GM18520 (cell line): ENCODE measurements at regions not wholly inside any gene's neighbourhood (a gene's known extent, or its start where the extent isn't known, plus 50 kb on each side); places are given as distances from the start of the nearest gene placed in this dataset.
A peak's percentile ranks its signal among the peaks of the same experiment; 100 is the strongest.
"Not testable (repeated sequence)": the region's sequence is repeated elsewhere in the genome, so short reads cannot be mapped to it uniquely, and the experiment has no call there.

Experiments used
- ATAC-seq: cut with Tn5 transposase; IDR thresholded peaks from one replicate; pipeline ENCODE4 v1.9.1; 2021; ENCODE audit not compliant: unreplicated experiment

DNA sequence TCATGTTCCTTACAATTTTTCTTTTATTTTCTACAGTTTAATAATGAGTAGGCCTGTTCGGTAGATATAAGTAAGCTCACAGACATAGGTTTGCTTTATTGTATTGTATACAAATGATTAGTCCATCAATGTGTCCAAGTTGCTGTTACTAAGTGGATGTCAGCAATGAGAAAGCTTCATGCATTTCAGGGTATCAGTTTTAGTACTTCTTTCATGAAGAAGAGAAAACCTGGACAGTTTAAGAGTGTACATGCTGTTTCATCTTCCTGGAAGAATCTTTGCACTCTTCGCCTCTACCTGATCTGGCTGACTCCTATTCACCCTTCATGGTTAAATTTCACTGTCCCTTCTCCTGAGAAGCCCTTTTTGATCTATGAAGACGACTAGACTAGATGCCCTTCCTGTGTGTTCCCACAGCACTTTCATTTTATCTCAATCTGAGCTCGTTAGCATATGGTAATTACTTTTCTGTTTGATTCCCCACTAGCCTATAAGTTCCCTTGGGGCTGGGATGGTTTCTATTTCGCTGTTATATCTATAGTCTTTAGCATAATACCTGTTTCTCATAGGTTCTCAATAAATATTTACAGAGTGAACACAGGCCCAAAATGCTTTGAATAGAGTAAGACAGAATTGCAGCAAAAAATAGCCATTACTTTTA is 70.7 kb downstream of the CETN3 start:
- peak; percentile 94 for ATAC-seq

DNA sequence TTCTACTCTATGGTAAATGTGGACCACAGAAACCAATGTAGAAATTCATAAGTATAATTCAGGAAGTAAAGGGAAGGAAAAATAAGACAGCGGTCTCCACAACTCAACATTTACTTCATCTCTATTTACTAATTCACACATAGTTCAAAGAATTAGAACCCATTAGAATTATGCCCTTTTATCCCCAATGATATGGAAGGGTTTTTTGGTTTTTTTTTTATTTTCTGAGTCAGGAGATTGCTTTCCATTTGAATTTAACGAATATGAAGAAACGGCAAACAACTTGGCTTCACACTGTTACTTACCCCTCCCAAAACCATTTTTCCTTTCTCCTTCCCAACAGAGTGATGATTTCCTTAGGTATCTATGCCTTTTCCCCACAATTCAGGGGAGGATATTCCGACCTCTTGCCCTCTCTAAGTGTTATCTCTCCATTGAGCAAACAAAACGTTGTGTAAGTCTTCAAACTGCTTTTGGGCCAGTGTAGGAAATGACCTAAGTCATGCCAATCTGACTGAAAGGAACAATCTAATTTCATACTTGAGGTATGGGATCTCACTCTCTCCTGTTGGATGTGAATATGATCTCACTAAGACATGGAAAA is 72.0 kb downstream of the CETN3 start:
- ATAC-seq: no peak

DNA sequence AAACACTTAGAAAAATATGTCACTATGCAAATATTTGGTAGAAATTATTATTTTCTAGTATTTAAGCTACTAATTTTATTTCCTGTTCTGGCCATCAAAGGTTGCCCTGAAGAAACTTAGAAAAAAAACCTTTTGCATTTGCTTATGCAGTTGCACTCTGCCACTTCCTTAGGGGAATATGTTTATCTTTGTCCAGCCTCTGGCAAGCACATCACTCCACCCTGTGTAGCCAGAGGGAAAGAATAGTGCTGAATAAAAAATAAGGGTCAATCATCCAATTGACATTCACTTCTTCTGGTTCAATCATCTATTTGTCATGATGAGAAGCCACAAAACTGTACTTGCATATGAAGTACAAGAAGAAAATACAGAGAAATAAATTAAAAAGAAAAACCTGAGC is 72.8 kb downstream of the CETN3 start:
- ATAC-seq: no peak

DNA sequence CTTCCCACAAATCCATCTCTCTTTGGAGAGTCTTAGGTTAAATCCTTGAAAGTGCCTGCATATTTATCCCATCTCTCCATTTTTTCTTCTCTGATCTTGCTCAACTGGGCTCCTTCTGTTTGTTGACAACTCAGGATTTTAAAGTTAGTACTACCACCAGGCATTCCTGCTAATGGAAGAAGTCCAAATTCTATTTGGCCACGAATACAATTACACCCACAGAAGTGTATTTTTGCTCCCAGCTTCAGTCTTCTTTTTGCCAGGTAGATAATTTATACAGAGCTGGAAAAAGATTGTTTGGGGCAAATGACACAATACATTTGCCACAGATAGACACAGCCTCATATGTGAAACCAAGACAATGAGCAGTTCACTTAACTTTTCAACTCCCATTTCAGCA is 74.8 kb downstream of the CETN3 start:
- no peak for ATAC-seq

DNA sequence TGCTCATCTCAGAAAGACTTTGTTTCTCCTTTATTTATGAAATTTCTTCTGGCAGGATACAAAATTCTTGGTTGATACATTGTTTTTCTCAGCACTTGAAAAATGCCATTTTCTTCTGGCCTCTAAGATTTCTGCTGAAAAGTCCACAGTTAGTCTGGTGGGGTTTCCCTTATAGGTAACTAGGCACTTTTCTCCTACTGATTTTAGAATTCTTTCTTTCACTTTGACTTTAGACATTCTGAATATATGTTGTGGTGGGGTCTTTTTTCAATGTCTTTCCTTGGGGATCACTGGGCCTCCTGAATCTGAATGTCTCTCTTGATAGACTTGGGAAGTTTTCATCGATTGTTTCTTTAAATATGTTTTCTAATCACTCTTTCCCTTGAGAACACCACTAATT is 79.6 kb downstream of the CETN3 start:
- no peak for ATAC-seq

DNA sequence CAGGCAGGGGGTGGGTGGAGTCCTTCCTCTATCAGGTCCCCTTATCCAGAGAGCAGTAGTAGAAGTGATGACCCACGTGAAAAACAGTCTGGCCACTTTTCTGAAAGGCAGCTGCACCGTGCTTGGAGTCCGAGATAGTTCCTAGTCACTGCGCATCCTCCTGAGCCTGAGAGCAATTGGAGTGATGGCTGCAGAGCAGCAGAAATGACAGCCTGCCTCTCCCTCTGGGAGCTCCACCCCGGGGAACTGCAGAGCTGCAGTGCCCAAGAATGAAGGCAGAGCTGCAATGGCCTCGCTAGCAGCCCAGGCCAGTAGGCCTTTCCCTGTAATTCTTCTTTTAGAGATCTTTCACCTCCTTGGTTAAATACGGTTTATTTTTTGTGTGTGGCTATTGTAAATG is 82.6 kb downstream of the CETN3 start:
- ATAC-seq: no peak

DNA sequence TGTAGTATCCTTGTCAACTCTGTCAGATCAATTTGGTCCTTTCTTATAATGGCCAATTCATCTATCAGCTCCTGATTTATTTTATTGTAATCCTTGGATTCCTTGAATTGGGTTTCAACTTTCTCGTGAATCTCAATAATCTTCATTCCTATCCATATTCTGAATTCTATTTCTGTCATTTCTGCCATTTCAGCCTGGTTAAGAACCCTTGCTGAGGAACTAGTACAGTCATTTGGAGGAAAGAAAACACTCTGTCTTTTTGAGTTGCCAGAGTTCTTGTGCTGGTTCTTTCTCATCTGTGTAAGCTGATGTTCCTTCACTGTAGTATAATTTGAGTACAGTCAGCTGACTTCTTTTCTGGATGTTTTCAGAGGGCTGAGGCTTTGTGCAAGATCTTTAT is 84.5 kb downstream of the CETN3 start:
- ATAC-seq: no peak

DNA sequence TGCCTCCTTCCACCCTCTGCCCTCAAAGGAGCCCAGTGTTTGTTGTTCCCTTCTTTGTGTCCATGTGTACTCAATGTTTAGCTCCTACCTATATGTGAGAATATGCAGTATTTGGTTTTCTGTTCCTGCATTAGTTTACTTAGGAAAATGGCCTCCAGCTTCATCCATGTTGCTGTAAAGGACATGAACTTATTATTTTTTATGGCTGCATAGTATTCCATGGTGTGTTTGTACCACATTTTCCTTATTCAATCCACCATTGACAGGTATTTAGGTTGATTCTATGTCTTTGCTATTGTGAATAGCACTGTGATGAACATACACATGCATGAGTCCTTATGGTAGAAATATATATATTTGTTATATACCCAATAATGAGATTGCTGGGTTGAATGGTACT is 89.2 kb downstream of the CETN3 start:
- not testable (repeated sequence) for ATAC-seq

DNA sequence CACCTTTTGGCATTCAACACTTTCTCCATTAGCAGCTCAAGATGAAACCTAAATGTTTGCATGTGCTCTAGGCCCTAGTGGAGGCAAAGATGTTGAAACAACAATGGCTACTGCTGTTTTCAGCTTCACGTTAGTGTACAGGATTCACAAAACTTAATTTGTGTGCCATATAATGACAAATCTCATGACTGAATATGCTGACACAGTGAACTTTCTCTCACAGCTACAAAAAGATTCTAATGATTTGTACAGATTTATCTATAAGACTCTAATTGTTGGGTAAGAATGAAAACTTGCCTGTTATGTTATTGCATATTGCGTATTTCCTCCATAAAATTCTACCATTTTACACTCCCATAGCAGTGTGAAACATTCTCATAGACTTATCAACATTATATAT is 97.5 kb downstream of the CETN3 start:
- no peak for ATAC-seq

DNA sequence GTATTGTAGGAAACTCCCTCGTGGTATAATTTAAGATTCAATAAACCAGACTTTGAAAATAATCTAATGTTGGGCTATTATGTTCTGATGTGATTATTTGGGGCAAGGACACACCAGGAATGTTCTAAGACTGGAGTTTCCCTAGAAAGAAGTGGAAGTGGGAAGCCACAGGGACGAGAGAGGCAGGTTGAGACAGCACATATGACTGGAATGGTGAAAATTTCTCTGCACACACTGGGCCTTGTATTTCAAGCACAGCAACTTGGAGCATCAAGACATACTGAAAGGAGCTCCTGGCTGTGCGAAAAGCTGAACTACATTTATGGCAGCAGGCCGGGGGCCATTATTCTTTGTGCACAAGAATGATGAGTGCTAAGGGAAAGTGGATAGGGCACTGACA is 98.2 kb downstream of the CETN3 start:
- ATAC-seq: no peak

DNA sequence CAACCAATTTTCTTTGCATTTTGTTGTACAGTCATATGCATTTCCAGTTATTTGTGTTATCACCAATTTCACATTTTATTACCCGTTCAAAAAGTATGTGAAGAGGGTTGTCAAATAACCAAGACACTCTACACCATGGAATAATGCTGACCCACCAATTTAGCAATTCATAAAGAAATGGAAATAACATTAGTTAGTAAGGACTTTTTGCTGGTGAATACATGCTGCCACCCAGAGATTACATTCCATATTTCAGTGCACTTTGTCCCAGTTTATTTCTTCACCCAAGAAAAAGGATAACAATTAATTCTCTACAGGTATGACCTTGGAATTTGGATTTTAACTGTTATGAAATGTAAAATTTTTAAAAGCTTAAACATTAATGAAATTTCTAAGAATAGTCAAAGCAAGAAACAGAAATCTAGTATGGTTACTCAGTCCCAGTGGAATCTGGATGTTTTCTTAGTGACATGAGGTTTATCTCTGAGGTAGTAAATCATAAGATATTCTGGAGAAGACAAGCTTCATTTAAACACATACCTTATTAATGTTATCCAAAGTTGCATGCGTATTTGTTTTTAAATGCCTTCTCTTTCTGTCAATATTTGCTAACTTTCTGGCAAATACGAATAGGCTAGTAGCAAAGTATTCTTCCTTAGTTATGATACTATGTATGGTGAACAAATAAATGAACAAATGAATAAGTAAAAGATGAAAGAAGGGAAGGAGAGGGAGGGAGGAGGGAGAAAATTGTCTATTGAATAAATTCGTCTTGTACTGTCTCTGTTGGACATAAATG is 100.6 kb downstream of the CETN3 start:
- no peak for ATAC-seq

DNA sequence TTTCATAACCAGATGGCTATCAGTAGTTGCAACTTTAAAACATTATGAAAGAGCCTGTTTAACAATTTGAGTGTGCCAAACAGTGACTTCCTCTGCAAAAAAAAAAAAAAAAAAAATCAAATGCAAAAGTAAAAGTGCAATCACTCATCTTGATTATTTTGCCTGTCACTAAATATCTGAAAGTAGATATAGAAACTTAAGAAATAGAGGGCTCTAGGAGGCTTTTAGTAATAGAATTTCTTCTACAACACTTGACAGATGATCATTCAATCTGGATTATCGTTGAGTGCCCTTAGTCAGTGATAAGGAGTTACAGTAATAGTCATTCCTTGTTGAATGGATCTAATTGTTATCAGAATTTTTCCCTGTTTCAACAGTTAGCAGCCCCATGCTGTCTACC is 101.8 kb downstream of the CETN3 start:
- no peak for ATAC-seq

DNA sequence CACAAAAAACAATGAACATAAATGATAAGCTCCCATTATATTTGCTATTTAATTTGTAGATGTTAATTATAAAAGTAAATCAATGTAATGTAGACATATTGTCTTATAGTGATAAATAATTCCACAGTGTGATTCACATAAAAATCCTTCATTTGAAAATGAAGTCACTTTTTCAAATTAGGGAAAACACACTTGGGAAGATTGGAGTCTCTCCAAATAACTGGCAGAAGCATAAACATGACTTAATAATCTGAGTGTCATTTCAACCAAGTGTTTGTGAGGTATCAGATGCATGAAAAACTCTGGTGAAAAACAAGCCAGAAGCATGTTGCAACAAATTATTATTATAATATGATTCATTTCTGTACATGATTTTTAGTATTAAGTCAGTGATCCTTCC is 102.2 kb downstream of the CETN3 start:
- no peak for ATAC-seq

DNA sequence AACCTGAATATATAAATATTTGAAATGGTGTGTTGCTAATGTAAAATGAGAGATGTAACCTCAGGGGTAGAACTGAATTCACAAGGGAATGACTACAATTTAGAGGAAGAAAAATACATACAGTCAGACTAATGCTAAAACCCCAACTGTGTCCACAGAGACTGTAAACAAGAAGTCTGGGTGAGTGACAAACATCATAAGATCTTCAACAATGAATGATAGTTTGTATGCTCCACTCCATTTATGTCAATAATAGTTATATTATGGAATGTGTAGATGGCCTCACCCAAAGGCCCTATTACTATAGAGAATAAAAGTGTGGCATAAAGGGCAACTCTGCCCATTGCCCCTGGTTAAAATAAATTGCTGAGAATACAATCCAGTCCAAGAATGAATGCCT is 102.9 kb downstream of the CETN3 start:
- ATAC-seq: no peak

DNA sequence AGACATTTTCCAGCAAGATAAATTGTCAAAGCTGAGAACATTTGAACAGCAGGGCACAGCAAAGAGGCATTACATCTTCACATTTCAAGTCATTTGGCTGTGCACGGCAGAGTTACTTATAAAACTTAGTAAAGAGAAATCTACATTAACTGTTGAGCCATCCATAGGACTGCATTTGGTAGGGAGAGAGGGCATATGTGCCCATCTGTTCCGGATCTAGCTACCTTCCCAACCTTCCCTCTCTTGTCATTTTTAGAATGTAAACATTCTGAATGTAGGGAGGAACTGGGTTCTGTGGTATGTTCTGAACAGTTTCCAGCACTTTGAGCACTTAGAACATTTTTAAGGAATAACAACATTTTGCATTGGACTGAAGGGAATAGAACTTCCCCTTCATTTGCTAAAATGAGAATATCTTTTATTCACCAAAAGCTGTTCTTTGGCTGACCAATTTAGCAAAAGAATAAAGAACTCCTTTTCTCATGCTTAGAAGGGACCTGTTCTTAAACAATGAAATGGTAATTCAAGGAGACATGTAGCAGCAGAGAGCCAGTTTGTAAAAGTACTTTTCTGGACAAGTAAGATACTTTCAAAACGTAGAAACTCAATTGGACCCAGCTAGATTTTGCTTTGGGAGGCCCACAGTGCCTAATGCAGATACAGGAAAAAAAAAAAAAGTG is 104.4 kb downstream of the CETN3 start:
- ATAC-seq: no peak

DNA sequence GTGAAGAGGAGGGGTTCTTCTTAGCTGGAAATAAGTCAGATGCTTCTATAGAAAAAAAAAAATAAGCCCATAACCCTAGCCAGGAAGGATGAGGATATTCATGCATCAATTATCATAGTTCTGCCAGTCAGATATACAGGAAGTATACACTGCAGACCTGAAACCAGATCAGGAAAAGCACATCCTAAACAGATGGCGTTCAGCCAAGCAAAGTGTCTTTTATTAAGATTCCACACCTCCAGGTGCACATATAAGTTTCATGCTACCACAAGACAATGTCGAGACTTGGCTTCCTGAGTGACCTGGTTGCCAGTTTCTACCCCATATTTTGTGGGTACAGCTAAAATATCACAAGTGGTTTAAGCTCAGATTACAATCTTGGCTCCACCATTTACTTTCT is 108.3 kb downstream of the CETN3 start:
- ATAC-seq: no peak

DNA sequence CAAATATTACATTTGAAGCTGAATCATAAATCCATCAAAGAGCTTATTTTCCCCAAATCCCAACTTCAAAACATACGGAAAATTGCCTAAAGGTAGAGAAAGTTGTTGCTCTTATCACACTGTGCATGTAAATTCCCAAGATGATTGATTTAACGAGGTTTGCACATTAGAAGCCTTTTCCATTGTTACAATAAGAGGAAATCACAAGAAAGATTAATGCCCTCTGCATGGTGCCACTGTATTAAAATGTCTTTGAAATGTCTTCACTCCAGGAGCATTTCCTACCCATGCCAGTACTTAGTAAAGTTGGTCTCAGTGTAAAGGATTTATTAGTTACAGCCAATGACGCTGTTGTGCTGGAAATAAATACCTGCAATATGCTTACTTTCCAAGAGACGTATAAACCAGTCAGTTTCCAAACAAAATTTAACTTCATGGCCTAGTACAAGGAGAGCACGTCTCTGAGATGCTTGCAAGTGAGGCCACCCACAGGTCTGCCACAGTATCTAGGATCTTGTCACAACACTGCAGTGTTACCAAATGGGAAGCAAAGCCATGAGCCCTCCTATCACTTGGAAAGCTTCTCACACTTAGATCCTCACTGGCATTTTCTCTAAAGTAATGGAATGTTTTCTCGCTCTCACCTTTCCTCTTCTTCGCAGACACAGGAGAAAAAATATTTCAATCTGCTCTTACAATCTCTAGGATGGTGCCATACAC is 112.4 kb downstream of the CETN3 start:
- no peak for ATAC-seq

DNA sequence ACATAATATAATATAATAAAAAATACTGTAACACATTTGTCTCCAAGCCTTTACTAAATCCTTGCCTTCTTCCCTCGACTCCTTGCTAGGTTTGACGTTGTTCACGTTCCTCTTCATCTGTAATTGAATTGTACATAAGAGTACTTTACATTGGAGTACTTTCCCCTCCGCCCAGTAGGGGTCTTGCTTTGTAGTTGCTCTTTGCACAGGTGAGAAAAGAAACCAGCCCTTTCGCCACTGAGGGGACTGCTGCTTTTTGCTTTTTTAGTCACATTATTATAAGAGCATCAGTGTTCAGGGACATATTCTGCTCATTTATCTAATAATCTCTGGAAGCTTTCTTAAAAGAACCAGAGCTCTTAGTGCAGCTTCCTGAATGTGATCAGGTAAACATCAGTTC is 115.0 kb downstream of the CETN3 start:
- no peak for ATAC-seq

DNA sequence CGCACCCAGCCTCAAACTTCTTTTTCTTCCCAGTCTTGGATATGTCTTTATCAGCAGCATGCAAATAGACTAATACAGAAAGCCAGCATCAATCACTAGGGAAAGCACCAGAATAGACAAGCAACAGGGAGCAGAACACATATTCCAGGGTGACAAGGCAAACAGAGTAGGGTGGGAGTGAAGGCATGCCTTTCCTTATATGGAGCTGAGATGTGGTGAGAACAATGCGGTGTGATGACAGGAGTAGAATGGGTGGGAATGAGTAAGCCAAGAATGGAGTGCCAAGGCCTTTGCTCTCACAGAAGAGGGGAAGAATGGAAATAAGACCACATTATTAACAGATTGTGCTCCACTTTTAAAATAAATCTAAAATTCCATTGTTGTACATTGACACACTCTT is 115.6 kb downstream of the CETN3 start:
- no peak for ATAC-seq

DNA sequence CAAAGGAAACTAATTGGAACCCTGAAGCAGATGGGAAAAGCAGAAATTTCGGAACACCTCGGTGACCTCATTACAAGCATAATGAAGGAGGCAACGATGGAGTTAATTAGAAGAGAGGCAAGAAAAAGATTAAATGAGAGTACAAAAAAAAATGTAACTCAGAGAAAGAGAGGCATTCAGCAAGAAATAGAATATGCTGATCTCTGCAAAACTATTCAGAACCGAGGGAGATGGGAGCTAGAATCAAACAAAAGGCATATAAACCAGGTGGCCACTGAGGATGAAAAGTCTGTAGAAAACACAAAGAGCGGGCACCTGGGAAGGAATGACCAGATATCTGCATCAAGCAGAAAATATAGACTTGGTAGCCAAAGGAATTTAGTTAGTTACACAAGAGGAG is 118.9 kb downstream of the CETN3 start:
- ATAC-seq: no peak

DNA sequence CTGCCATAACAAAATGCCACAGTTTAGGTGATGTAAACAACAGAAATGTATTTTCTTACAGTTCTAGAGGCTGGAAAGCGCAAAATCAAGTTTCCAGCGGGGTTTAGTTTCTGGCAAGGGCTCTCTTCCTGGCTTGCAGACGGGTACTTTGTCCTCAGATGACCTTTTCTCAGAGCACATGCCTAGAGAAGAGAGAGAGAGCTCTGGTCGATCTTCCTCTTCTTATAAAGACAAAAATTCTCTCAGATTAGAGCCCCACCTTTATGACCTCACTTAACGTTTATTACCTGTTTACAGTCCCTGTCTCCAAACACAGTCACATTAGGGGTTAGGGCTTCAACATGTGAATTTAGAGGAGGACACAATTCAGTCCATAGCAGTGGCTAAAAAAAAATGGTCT is 119.7 kb downstream of the CETN3 start:
- no peak for ATAC-seq
